Neural cell (in vitro differentiated cells): ENCODE measurements at regions not wholly inside any gene's neighbourhood (a gene's known extent, or its start where the extent isn't known, plus 50 kb on each side); places are given as distances from the start of the nearest gene placed in this dataset.

Source experiments
- H2AFZ ChIP-seq: fragments of 200-600, 300-800 bp; sonication (generic), shearing (Covaris generic); 2 replicates; pipeline ENCODE4 v1.6.0; 2014; ENCODE audit warnings: low read depth, mild to moderate bottlenecking, antibody characterized with exemption, low read length, moderate library complexity
- H3F3A ChIP-seq: fragments of 200-600 bp; shearing (Covaris generic); 2 replicates; pipeline ENCODE4 v1.6.1; 2016; ENCODE audit warnings: mild to moderate bottlenecking, moderate library complexity, mixed read lengths, antibody characterized with exemption, low read length; ENCODE audit not compliant: insufficient read depth, poor library complexity, severe bottlenecking
- H3K27ac ChIP-seq: fragments of 200-600, 300-800 bp; sonication (generic), shearing (Covaris generic); 2 replicates; pipeline ENCODE4 v1.5.1; 2014; ENCODE audit warnings: mild to moderate bottlenecking, low read length, moderate library complexity
- H3K27me3 ChIP-seq: fragments of 300-800, 200-600 bp; sonication (generic), shearing (Covaris generic); 2 replicates; pipeline ENCODE4 v1.6.0; 2014; ENCODE audit warnings: mild to moderate bottlenecking, low read depth, low read length, moderate library complexity; ENCODE audit not compliant: insufficient read depth
- H3K36me3 ChIP-seq: fragments of 300-800, 200-600 bp; sonication (generic), shearing (Covaris generic); 2 replicates; pipeline ENCODE4 v1.5.1; 2014; ENCODE audit warnings: mild to moderate bottlenecking, antibody characterized with exemption, low read length, moderate library complexity; ENCODE audit not compliant: insufficient read depth
- H3K4me2 ChIP-seq: fragments of 300-800, 200-600 bp; sonication (generic), shearing (Covaris generic); 2 replicates; pipeline ENCODE4 v1.6.0; 2014; ENCODE audit warnings: mild to moderate bottlenecking, low read length
- H3K4me3 ChIP-seq: fragments of 300-800, 200-600 bp; sonication (generic), shearing (Covaris generic); 2 replicates; pipeline ENCODE4 v1.5.1; 2014; ENCODE audit warnings: mild to moderate bottlenecking, low read length, moderate library complexity
- H3K79me2 ChIP-seq: fragments of 200-600 bp; shearing (Covaris generic); replicated peaks from 2 replicates; pipeline ENCODE4 v1.6.0; 2014; ENCODE audit warnings: mild to moderate bottlenecking, low read length, moderate library complexity; ENCODE audit not compliant: insufficient read depth
- H3K9ac ChIP-seq: fragments of 300-800, 200-600 bp; sonication (generic), shearing (Covaris generic); 2 replicates; pipeline ENCODE4 v1.6.1; 2016; ENCODE audit warnings: mild to moderate bottlenecking, low read length, mixed read lengths
- H3K9me2 ChIP-seq: fragments of 200-600 bp; shearing (Covaris generic); 2 replicates; pipeline ENCODE4 v1.6.1; 2016; ENCODE audit warnings: mild to moderate bottlenecking, low read length, mixed read lengths; ENCODE audit not compliant: insufficient read depth
- H3K9me3 ChIP-seq: fragments of 200-600, 300-800 bp; sonication (generic), shearing (Covaris generic); 2 replicates; pipeline ENCODE4 v1.6.1; 2016; ENCODE audit warnings: mild to moderate bottlenecking, mixed run types, low read length, moderate library complexity, mixed read lengths
- H4K20me1 ChIP-seq: fragments of 200-600 bp; shearing (Covaris generic); 2 replicates; pipeline ENCODE4 v1.6.1; 2016; ENCODE audit warnings: mild to moderate bottlenecking, mixed run types; ENCODE audit not compliant: insufficient read depth
- EP300 ChIP-seq: fragments of 450-650 bp; conservative IDR thresholded peaks from 2 replicates; pipeline ENCODE4 v1.6.1; 2014; ENCODE audit warnings: antibody characterized with exemption, mild to moderate bottlenecking, moderate library complexity; ENCODE audit not compliant: poor library complexity, severe bottlenecking
- EZH2 ChIP-seq: fragments of 200-600, 300-800 bp; shearing (Covaris generic), sonication (generic); IDR thresholded peaks from 2 replicates; pipeline ENCODE4 v1.6.1; 2014; ENCODE audit warnings: antibody characterized with exemption, low read length, borderline replicate concordance, mild to moderate bottlenecking; ENCODE audit not compliant: insufficient read depth, poor library complexity, severe bottlenecking
- MXI1 ChIP-seq: fragments of 450-650 bp; conservative IDR thresholded peaks from 2 replicates; pipeline ENCODE4 v1.6.1; 2014; ENCODE audit warnings: antibody characterized with exemption, mild to moderate bottlenecking; ENCODE audit not compliant: poor library complexity, severe bottlenecking
- POLR2AphosphoS5 ChIP-seq: IDR thresholded peaks from 2 replicates; pipeline ENCODE4 v1.6.1; 2012
- RAD21 ChIP-seq: fragments of 450-650 bp; conservative IDR thresholded peaks from 2 replicates; pipeline ENCODE4 v1.6.1; 2014; ENCODE audit warnings: antibody characterized with exemption, mild to moderate bottlenecking, moderate library complexity
- SMC3 ChIP-seq: fragments of 450-650 bp; conservative IDR thresholded peaks from 2 replicates; pipeline ENCODE4 v1.6.1; 2014; ENCODE audit warnings: antibody characterized with exemption, mild to moderate bottlenecking, moderate library complexity; ENCODE audit not compliant: poor library complexity
- TAF1 ChIP-seq: IDR thresholded peaks from 2 replicates; pipeline ENCODE4 v1.6.1; 2012; ENCODE audit warnings: low read depth
- TF ChIP-seq, protein P1 (sequence below): fragments of 450-650 bp; IDR thresholded peaks from 2 replicates; pipeline ENCODE4 v1.5.1; 2014; ENCODE audit warnings: antibody characterized with exemption, mild to moderate bottlenecking, moderate library complexity; ENCODE audit not compliant: poor library complexity, severe bottlenecking
- TF ChIP-seq, protein P2 (sequence below): IDR thresholded peaks from 2 replicates; pipeline ENCODE4 v1.6.1; 2012; ENCODE audit warnings: borderline replicate concordance

DNA sequence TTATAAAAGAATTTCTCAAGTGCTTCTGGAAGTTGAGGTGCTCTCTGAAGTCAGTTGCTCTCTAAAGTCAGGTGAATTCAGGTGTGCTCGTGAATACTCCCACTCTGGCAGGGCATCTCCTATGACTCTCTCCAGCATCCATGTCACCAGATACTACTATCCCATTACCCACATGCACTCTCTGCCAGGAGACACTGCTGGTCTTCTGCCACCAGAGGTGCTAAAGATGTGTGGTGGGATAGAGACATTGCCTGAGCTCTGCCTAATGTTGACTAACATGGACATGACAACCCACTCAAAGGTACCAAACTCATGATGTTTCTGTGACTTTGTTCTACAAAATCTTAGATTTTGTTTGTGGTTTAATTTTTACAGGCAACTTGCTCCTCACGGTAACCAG is 106.4 kb upstream of the HNRNPA3 start:
- Histone ChIP-seq H3K9ac (no peak overlapping the region), H3K9me2 (no peaks in the 10 kb centered on the region), H3K27ac (no peak overlapping the region), H3K4me2 (no peak overlapping the region), H4K20me1 (no peaks in the 10 kb centered on the region), H3F3A (no peaks in the 10 kb centered on the region), H2AFZ (no peak overlapping the region), H3K36me3 (no peaks in the 10 kb centered on the region), H3K27me3 (no peaks in the 10 kb centered on the region), H3K9me3 (peaks cover 7% of the 10 kb centered on the region), H3K4me3 (no peak overlapping the region), H3K79me2 (no peaks in the 10 kb centered on the region)
- TF ChIP-seq MXI1 (no peak), RAD21 (no peak), SMC3 (no peak), EZH2 (no peak), TAF1 (no peak), POLR2AphosphoS5 (no peak), EP300 (no peak)
- TF ChIP-seq, protein P1, sequence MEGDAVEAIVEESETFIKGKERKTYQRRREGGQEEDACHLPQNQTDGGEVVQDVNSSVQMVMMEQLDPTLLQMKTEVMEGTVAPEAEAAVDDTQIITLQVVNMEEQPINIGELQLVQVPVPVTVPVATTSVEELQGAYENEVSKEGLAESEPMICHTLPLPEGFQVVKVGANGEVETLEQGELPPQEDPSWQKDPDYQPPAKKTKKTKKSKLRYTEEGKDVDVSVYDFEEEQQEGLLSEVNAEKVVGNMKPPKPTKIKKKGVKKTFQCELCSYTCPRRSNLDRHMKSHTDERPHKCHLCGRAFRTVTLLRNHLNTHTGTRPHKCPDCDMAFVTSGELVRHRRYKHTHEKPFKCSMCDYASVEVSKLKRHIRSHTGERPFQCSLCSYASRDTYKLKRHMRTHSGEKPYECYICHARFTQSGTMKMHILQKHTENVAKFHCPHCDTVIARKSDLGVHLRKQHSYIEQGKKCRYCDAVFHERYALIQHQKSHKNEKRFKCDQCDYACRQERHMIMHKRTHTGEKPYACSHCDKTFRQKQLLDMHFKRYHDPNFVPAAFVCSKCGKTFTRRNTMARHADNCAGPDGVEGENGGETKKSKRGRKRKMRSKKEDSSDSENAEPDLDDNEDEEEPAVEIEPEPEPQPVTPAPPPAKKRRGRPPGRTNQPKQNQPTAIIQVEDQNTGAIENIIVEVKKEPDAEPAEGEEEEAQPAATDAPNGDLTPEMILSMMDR, result no peak
- TF ChIP-seq, protein P2, sequence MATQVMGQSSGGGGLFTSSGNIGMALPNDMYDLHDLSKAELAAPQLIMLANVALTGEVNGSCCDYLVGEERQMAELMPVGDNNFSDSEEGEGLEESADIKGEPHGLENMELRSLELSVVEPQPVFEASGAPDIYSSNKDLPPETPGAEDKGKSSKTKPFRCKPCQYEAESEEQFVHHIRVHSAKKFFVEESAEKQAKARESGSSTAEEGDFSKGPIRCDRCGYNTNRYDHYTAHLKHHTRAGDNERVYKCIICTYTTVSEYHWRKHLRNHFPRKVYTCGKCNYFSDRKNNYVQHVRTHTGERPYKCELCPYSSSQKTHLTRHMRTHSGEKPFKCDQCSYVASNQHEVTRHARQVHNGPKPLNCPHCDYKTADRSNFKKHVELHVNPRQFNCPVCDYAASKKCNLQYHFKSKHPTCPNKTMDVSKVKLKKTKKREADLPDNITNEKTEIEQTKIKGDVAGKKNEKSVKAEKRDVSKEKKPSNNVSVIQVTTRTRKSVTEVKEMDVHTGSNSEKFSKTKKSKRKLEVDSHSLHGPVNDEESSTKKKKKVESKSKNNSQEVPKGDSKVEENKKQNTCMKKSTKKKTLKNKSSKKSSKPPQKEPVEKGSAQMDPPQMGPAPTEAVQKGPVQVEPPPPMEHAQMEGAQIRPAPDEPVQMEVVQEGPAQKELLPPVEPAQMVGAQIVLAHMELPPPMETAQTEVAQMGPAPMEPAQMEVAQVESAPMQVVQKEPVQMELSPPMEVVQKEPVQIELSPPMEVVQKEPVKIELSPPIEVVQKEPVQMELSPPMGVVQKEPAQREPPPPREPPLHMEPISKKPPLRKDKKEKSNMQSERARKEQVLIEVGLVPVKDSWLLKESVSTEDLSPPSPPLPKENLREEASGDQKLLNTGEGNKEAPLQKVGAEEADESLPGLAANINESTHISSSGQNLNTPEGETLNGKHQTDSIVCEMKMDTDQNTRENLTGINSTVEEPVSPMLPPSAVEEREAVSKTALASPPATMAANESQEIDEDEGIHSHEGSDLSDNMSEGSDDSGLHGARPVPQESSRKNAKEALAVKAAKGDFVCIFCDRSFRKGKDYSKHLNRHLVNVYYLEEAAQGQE, result no peak

DNA sequence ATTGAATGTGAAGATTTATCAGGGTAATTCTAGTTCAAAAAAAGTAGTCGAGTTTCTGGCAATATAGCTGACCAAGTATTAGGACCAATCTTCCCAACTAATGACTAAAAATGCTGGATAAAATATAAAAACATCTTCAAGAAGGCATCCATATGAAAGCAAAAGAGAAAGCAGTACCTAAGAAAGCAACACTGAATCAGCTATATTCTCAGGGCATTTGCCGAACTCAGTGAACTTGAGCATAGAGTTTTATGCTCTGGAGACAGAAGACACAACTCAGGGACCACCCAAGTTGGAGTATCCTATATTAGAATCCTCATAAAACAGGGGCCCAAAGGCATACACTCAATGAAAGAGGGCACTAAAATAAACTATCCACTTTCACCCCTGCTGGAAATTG is 103.7 kb upstream of the HNRNPA3 start:
- no peak overlapping the region for H3K9ac ChIP-seq
- no peaks in the 10 kb centered on the region for H3K9me3 ChIP-seq
- no peaks in the 10 kb centered on the region for H3F3A ChIP-seq
- H3K9me2 ChIP-seq, result no peaks in the 10 kb centered on the region
- H3K4me3 ChIP-seq, result no peak overlapping the region
- TF ChIP-seq TAF1, result no peak
- TF ChIP-seq RAD21, result no peak
- no peak for TF ChIP-seq SMC3
- no peak for TF ChIP-seq MXI1
- TF ChIP-seq, protein P2, result no peak
- TF ChIP-seq, protein P1, result no peak
- TF ChIP-seq POLR2AphosphoS5, result no peak
- no peak for TF ChIP-seq EP300
- H3K27me3 ChIP-seq, result no peaks in the 10 kb centered on the region
- no peaks in the 10 kb centered on the region for H4K20me1 ChIP-seq
- no peak overlapping the region for H3K27ac ChIP-seq
- H3K79me2 ChIP-seq, result no peaks in the 10 kb centered on the region
- H3K4me2 ChIP-seq, result no peak overlapping the region
- no peaks in the 10 kb centered on the region for H3K36me3 ChIP-seq
- H2AFZ ChIP-seq, result no peak overlapping the region
